VCaP (cell line): ENCODE measurements at regions not wholly inside any gene's neighbourhood (a gene's known extent, or its start where the extent isn't known, plus 50 kb on each side); places are given as distances from the start of the nearest gene placed in this dataset.
A peak's percentile ranks its signal among the peaks of the same experiment; 100 is the strongest.

Experiments used
- H3K27ac ChIP-seq: fragments of 450-650 bp; 2 replicates; pipeline ENCODE4 v1.5.1; 2017
- CTCF ChIP-seq: fragments of 450-650 bp; conservative IDR thresholded peaks from 2 replicates; pipeline ENCODE4 v1.5.1; 2017; ENCODE audit warnings: mild to moderate bottlenecking, moderate library complexity

DNA sequence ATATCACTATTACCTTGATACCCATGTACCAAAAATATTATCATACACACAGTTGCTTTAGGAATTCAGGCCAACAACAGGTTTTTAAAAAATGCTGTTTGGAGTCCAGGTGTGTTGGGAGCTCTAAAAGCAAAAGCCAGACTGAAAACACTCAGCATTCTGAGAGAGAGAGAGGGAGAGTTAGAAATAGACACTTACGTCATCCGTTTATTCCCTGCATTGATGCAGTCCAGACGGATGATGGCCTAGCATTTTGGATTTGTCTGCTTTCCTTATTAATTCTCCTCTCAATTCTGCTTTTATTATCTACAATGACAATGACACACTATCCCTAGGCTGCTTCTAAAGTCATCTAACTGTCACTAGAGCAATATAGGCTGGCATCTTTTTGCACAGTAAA, 358.3 kb upstream of the BOD1L1 start:
- H3K27ac ChIP-seq: peak overlapping the region; percentile 13; the same call in 1 of the 2 replicates
- TF ChIP-seq CTCF: no peak

DNA sequence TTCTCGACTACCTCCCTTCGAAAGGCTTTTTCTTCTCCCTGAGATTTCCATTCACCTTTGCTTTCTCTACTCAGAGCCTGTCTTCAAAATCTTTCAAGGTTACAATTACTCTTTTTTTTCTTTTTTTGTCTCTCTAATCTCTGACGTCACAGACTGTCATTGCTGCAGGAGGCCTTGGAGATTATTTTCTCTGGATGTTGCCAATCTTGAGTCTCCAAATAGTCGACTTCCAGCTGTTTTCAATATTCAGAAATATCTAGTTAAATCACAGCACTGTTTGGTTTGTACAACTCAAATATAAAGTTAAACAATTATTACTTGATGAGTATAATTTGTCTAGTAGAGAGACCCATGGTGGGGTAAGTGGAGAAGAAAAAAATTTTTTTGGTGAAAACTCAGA, 359.0 kb upstream of the BOD1L1 start:
- no peak for TF ChIP-seq CTCF

DNA sequence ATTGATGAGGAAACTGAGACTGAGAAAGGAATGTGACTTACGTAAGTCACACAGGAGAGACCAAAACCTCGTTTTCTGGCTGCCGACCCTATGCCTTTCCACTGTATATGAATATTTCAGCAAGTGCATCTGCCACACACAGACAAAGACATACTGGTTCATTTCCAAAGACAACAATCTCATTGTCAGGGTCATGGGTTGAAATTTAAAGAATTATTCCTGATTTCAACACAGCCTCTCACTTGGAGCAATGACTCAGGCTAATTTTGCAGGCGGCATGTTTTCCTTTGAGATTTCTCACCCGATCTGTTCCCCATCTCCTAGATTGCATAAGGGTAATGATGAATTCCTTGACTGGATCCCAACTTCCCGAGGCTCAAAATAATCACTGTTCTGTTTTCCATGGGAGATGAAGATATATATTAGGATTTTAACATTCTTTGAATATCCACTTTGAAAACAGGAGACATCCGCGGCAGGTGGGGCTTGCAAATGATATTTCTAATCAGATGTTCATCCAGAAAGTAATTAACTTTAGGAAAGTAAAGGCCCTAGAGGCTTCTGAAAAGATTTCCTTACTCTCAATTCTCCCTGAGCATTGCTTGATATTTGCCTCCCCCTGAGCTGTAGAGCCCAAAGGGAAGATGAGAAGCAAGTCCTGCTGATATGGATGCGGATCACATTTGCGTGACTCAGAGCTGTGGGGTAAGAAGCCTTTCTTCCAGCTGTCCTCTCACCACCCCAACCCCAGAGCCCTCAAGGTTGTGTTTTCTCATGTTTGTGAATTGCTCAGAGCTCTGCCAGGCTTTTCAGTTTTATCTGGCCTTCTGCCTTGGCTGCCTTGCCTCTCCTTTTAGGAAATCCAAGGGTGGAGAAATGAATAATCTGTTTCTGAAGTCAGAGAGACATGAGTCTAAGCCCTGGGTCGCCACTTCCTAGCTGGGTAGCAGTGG, 361.1 kb upstream of the BOD1L1 start:
- no peak overlapping the region for H3K27ac ChIP-seq
- no peak for TF ChIP-seq CTCF

More for the DNA sequence above, 359.0 kb upstream of the BOD1L1 start:
- no peak overlapping the region for H3K27ac ChIP-seq

- TF ChIP-seq CTCF: no peak
- no peak overlapping the region; the same call in 1 of the 2 replicates for H3K27ac ChIP-seq
Measured at GRCh38 chr4:13989501-13989900, 362.0 kb upstream of the BOD1L1 start.

- peak overlapping the region; percentile 77 for H3K27ac ChIP-seq
- TF ChIP-seq CTCF: no peak
Measured at GRCh38 chr4:13990596-13991589, 363.4 kb upstream of the BOD1L1 start.

- H3K27ac ChIP-seq: peak overlapping the region; percentile 77
- TF ChIP-seq CTCF: no peak
Measured at GRCh38 chr4:13992041-13992440, 364.5 kb upstream of the BOD1L1 start.
